ENCODE measurements at regions not wholly inside any gene's neighbourhood (a gene's known extent, or its start where the extent isn't known, plus 50 kb on each side); places are given as distances from the start of the nearest gene placed in this dataset.

DNA sequence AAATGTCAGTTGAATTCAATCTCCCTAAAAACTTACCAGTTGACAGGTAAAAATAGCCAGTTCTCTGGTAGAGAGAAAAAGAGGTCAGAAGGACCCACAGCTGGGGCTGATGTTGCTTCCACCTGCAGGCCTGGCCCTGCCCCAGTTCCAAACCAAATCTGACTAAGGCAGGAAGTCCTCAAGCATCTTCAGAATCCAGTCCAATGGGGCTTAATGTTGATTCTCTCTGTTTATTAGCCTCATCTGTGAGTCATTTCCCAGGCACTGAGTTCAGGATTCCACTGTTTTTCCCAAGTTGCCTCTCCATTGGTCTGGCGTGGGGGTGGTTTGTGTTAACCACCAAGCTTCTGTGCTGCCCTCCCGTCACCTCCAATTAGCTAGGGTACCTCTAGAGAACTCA lies 601.8 kb downstream of the INSC start:
- no peaks in the 10 kb centered on the region for H3K4me1 ChIP-seq (ENCODE audit: control insufficient read depth in 1 of 2, insufficient read depth in 2 of 2, low read length in 2 of 2)
- H3K27me3 ChIP-seq (ENCODE audit: insufficient read depth, low read length), result peaks cover 31% of the 10 kb centered on the region
- no peaks in the 10 kb centered on the region for H4K20me1 ChIP-seq (ENCODE audit: insufficient read depth)
- no peaks in the 10 kb centered on the region for H3K9me2 ChIP-seq (ENCODE audit: insufficient read depth)
- TF ChIP-seq ATF3 (IDR thresholded peaks at IDR 0.05) (no peak), CTCF (IDR thresholded peaks at IDR 0.05 in 2 of 3, conservative IDR thresholded peaks at IDR 0.05 in 1 of 3; ENCODE audit: borderline replicate concordance in 1 of 3, insufficient read depth in 1 of 3, low read depth in 2 of 3, low read length in 2 of 3) (no peak), ZBTB33 (IDR thresholded peaks at IDR 0.05; ENCODE audit: extremely low read depth, insufficient replicate concordance, low read length) (no peak), ZNF274 (IDR thresholded peaks at IDR 0.05; ENCODE audit: low read depth, low read length) (no peak), CEBPB (IDR thresholded peaks at IDR 0.05; ENCODE audit: low read depth) (no peak), EZH2phosphoT487 (IDR thresholded peaks at IDR 0.05; ENCODE audit: borderline replicate concordance) (no peak), TCF7L2 (IDR thresholded peaks at IDR 0.05; ENCODE audit: borderline replicate concordance, extremely low read depth, insufficient read depth, insufficient read length) (no peak), POLR2AphosphoS5 (IDR thresholded peaks at IDR 0.05; ENCODE audit: low read depth, low read length) (no peak), RAD21 (IDR thresholded peaks at IDR 0.05; ENCODE audit: low read depth) (no peak), SRF (IDR thresholded peaks at IDR 0.05; ENCODE audit: low read depth) (no peak), CBX3 (IDR thresholded peaks at IDR 0.05; ENCODE audit: low read depth) (no peak), SIN3A (IDR thresholded peaks at IDR 0.05; ENCODE audit: low read depth) (no peak), ELF1 (IDR thresholded peaks at IDR 0.05; ENCODE audit: borderline replicate concordance, low read depth) (no peak), YY1 (IDR thresholded peaks at IDR 0.05; ENCODE audit: extremely low read depth, insufficient replicate concordance, low read depth, low read length) (no peak), FOSL1 (IDR thresholded peaks at IDR 0.05; ENCODE audit: low read depth) (no peak)
- DNase-seq (ENCODE audit: low read depth, low spot score), result no peak
- H3K4me3 ChIP-seq (replicated peaks in 1 of 2; ENCODE audit: low read depth in 1 of 2, low read length in 2 of 2), result no peak overlapping the region
- no peak overlapping the region for H3K27ac ChIP-seq (ENCODE audit: low read depth, low read length)
- no peaks in the 10 kb centered on the region for H3K9me3 ChIP-seq (ENCODE audit: control insufficient read depth in 1 of 2, insufficient read depth in 1 of 2, low read depth in 1 of 2, low read length in 2 of 2)
- ChIA-PET CTCF (no interaction called here), RAD21 (ENCODE audit: low non-redundant PET in 1 of 2, low total read pairs in 2 of 2, uncharacterized antibody in 2 of 2, unreplicated experiment in 2 of 2) (no interaction called here), POLR2A (no interaction called here)
- BruUV-seq (replicated peaks), result no TSS peak
- H3K9ac ChIP-seq (ENCODE audit: low read length), result no peak overlapping the region
- no peaks in the 10 kb centered on the region for H3K79me2 ChIP-seq (ENCODE audit: insufficient read depth, low read length)
- no peak overlapping the region for H2AFZ ChIP-seq (ENCODE audit: low read depth, low read length, poor library complexity, severe bottlenecking)
- no peak overlapping the region for H3K4me2 ChIP-seq (ENCODE audit: low read length)
- intact Hi-C loops (cut with micrococcal nuclease), result no loop called here
- ATAC-seq, result no peak
- H3K36me3 ChIP-seq (ENCODE audit: control insufficient read depth in 1 of 2, insufficient read depth in 2 of 2, low read length in 2 of 2), result no peaks in the 10 kb centered on the region

Measured in HCT116 (cell line).